GM21737 (cell line): ENCODE measurements at regions not wholly inside any gene's neighbourhood (a gene's known extent, or its start where the extent isn't known, plus 50 kb on each side); places are given as distances from the start of the nearest gene placed in this dataset.

Experiments
- ATAC-seq: cut with Tn5 transposase; IDR thresholded peaks from one replicate; pipeline ENCODE4 v1.9.1; 2021; ENCODE audit warnings: mild to moderate bottlenecking, moderate library complexity; ENCODE audit not compliant: unreplicated experiment

DNA sequence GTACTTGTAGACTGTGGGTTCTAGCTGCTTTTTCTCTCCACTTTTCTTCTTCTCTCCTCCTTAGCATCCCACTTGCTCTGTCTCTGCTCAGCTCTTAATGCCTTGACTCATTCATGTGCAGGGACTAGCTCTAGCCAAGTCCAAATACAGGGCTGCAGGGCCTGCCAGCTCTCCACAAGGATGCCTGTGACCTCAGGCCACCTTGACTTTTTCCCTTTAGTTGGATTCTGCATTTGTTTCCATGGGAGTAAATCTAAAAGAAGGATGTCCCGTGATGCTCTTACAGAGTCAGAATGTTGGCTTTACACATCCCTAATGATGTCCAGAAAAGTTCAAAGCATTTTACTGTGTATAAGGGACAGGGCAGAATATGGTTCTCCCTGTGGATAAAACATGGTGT lies 101.8 kb upstream of the PREP start:
- ATAC-seq = no peak

DNA sequence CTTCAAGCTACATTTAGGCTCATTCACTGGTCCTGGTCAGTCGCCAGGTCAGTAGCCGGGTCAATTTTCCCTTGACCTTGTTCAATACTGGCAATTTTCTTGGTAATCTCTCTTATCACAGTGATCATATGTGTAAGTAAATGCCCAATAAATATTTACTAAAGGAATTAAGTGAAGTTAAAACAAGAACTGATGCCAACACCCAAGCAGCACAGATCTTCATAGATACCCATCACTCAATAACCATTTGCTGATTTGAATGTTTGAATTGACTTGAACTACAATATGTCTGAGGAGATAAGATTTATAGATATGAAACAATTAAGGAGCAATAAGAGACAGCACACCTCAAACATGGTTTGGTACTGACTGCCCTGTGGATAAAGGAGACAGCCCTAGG lies 100.8 kb upstream of the PREP start:
- ATAC-seq = no peak

DNA sequence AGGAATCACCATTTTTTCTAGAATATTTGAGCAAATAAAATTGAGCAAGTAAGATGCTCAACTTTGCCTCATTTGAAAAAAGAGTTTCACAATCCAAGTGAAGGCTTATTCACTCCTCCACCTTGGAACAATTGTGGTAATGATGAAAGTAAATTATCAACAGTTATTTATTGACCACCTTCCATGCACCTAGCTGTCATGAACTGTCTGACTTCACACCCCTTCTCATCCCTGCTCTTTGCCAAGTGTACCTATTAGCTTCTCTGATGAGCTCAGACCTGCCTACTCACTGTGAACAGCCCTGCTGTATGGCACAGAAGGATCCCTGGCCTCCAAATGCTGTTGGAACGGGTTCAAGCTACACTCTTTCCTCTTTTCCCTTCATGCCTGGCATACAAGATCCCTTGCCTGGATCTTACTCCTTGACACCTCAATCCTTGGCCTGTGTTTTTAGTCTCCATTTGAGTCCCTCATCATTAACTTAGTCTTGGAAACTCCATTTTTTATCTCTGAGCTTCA lies 99.0 kb upstream of the PREP start:
- no peak for ATAC-seq

DNA sequence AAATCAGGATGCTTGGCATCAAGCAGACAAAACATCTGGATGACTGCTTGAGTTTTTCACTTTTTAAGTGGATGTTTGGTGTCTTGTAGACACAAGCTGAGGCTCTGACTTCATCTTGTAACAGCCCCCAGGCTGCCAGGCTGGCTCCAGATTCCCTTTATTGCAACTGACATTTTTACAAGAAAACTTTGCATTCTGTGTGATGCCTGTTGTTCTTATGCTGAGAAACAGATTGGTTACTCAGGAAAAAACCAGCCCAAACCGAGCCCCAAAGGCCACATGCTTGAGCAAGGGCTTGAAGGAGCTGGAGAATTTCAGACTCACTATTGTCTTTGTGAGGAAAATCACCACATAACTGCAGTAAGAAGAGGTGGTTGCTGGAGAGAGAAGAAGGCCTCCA lies 98.4 kb upstream of the PREP start:
- ATAC-seq = no peak

DNA sequence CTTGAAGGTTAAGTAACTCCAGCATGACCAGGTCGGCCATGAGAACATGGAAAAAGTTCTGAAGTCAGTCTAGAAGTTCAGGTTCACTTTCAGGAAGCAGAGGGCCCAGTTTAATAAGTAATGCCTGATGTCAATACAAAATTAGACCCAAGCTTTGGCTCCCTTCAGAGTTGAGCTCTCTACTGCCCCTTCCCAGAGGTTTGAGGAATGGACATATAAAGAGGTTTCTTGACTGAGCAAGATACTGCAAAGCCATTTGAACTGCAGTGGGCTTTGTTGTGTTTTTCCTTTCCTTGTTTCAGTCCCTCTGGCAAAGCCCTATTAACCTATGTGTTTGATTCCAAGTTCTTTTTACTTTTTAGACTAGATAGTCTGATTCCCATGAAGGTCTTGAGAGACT lies 97.8 kb upstream of the PREP start:
- no peak for ATAC-seq

DNA sequence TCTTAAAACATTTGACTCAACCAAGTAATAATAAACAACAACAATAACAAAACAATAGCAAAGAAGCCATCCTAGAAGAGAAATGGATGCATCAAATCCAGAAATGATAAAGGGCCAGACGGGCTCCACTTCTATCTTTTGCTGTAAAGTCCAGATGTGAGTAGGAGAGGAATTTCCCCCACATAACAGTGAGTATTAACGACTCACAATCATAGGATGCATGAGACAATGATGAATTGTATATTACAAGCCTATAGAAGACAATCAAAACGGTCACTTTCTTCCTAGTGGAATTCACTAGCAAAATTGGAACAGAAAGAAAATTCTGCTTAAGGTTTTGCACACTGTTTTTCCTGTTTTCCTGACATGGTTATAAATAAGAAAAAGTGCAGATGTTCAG lies 97.0 kb upstream of the PREP start:
- no peak for ATAC-seq

DNA sequence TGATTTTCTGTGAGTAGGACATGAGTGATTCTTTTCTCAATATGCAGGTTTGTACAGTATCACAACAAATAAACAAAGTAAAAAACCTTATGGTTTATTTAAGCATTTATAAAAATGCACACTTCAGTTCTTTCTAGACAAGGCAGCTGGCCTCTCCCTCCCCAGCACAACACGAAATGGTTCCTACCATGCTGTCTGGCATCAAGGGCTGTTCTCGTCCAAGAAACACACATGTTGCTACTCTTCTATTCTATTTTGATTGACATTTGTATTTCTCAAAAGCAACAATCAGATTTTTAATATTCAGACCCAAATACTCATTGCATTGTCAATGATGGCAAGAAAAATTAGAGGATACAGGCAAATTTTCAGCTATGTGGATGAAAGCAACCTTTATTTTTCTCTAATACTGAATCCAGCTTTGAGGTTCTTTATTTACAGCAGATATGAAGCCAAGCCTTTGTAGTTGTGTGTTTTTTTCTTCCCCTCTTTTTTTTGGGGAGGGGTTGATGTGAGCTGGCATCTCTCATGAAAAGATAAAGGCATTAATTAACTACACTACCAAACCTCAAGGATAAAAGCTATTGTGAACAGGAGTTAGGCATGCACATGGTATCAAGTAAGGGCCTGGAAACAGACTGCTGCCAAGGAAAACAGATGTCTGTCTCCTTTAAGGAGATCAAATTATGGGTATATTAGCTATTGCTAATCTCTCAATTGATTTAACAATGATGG lies 96.4 kb upstream of the PREP start:
- no peak for ATAC-seq

DNA sequence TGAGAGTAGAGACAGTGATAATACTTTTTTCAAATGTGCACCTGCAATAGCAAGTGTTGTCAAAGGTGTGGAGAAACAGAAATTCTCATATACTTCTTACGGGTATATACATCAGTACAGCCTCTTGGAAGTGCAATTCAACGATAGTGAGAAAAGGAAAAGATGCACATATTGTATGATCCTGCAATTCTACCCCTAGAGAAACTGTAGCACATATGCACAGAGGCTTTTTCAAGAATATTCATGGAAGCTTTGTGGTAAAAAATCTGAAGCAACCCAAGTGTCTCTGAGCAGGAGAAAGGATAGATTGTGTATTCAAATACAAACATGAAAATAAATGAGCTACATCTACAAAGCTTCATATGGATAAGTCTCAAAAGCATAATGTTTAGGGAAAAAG lies 94.7 kb upstream of the PREP start:
- ATAC-seq = no peak

DNA sequence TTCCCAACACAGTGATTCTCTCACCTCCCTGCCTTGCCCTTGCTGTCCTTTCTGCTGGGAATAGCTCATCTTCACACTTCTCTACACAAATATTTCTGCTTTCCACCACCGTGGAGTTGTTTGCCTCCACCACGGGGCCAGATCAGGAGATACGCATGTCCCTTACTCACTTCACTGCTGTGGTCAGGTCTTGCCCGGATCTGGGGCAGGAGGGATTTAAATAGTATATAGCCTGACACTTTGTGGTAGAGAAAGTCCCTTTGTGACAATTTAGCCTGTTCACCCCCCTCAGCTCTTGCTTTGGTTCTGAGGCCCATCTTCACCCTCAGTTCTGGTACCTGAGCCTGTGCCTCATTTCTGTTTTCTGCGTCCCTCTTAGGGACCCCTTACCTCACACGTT lies 92.6 kb upstream of the PREP start:
- no peak for ATAC-seq

DNA sequence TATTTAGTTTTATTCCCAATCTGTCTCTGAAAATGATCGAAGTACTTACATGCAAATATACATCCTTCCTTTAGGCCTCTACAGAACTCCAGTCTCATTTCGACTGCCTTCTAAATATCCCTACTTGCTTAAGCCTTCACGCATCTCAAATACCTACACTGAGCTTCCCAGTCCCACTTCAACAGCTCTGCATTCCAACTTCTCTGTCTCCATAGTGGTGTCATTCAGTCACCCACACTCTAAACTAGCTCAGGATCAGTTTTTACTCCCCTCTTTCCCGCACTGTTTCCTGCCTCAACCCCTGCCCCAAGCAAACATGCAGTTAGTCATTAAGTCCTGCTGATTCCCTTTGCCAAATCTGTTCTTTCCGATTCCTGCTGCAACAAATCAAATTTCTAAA lies 91.8 kb upstream of the PREP start:
- ATAC-seq = no peak

DNA sequence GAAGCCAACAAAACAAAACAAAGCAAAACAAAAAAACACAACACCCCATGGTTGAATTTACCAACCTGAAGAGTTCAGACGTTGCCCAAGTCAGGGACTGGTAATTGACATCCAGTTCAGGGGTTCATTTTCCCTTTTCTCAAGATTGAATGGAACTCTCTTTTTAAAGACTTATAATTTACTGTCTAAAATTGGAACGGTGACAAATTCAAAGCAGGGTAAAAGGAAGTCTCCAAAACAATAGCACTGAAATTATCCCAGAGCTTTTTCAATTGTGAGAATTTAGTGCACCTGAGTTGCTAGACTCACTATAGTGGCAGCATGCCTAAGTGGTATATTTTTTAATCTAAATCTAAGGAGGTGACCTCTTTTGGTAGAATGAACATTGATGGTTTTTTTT lies 90.9 kb upstream of the PREP start:
- ATAC-seq = peak; percentile 16

DNA sequence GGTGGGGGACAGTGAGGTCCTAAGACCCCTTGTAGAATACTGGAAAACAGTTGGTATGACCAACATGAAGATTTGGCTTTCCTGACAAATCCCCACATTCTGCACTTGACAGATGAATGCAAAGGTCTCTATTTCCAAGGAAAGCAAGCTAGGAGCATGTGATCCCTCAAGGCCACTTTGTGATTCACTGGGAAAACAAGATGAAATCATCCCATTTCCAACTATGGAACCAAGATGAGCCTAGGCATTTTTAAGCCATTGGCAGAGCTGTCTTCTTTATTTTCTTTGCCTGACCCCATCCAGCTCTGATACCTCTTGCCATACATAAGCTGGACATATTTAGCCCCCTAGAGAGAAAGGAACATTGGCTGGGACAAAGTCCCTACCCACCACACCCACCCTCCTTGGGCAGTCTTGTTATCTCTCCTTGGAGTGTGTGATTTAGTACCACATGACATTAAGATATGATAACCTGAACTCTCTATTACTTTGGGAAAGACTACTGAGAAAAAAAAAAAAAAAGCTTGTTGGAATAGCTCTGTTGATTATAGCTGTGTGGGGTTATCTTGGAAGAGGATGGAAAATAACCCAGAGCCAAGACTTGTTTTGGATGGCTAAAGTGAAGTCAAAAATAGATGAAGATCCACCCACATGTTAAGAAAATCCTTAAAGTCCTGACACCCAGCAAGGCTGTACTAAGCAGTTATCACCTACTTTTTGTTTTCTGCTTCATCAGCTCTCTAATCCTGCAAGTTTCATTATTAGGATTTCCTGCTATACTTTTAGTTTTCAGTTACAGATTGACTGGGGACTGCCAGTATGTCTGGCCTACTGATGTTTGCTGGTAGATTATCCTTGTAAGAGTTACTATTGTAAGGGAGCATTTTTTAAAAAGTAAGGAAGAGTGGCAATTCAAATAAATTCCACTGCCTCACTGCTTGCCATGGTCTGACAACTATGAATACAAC lies 90.1 kb upstream of the PREP start:
- ATAC-seq = peak; percentile 92

DNA sequence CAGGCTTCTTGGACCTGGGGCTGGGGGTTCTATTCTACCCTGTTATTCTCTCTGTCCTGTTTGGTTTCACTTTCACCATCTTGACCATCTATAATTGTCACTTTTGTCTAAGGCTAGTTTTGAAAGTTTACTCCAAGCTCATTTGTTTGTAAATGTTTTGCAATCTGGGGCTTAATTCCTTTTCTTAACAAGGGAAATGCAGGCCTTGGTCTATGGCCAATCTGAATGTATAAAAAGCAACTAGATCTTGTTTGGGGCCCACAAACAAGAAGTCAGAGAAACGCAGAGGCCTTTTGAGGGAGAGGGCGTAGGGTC lies 86.3 kb upstream of the PREP start:
- no peak for ATAC-seq

DNA sequence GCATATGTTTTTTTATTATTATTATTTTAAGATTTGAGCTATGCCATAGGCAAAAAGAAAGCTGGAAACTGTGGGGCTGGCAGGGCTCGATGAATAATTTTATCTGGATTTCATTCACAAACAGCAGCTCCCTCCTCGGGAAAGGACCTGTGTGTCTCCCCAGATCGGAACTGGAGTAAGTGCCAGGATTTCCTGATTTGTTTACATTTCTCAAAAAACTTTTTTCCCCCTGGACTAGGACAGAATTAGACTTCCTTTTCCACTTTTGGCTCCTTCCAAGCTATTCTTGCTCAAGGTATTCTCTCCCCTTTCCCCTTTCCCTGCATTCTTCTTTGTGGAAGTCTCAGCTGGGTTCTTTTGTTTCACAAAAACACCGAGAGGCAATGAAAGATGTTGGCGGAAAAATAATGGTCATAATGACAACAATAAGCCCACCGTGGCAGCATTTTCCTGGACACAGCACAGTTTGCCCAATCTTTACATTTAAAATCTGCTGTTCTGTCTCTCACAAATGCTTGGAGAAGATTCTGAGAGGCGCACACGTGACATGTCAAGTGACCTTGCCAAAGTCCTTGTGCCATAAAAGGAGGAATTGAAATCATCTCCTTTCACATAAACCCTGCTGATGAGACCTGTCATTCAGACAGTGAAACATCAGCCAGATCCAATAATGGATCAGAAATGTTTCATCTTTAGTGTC lies 85.8 kb upstream of the PREP start:
- no peak for ATAC-seq

DNA sequence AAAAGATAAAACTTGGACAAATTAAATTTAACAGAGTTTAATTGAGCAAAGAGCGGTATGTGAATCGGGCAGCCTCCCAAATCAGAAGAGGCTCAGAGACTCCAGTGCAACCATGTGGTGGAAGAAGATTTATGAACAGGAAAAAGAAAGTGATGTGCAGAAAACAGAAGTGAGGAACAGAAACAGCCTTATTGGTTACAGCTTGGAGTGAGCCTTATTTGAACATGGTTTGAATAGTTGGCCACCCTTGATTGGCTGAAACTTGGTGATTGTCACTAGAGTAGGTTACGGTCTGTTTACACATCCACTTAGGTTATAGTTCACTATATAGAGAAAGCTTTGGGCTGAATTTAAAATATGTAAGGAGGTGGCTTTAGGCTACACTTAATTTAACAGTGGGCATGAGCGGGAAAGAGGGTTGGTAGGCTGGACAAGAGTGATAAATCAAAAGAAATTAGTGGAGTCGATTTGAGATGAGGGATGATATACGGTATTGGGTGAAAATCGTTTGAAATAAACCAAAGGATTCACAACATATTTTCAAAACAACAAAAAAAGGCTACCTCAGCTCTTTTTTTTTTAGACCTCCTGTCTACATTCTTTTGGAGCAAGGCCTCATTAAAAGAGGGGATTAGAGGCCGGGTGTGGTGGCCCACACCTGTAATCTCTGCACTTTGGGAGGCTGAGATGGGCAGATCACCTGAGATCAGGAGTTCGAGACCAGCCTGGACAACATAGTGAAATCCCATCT lies 84.3 kb upstream of the PREP start:
- ATAC-seq = no peak

DNA sequence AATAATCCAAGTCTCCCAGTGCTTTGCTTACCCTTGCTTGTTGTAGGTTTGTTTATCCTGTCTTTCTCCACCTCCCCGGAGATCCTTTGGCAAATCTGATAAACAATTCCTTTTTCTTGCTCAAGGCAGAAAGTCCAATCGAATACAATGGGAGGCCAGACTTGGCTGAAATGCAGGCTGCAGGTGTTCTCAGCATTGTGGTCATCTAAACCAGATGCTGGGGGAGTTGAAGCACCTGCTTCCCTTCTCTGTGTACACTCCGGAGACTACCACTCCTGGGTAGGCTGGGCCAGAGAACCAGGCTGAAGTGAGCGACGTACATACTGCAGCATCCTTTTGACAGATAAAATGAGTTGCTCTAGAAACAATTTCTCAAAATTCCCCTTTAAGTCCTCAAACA lies 82.6 kb upstream of the PREP start:
- ATAC-seq = peak; percentile 54

DNA sequence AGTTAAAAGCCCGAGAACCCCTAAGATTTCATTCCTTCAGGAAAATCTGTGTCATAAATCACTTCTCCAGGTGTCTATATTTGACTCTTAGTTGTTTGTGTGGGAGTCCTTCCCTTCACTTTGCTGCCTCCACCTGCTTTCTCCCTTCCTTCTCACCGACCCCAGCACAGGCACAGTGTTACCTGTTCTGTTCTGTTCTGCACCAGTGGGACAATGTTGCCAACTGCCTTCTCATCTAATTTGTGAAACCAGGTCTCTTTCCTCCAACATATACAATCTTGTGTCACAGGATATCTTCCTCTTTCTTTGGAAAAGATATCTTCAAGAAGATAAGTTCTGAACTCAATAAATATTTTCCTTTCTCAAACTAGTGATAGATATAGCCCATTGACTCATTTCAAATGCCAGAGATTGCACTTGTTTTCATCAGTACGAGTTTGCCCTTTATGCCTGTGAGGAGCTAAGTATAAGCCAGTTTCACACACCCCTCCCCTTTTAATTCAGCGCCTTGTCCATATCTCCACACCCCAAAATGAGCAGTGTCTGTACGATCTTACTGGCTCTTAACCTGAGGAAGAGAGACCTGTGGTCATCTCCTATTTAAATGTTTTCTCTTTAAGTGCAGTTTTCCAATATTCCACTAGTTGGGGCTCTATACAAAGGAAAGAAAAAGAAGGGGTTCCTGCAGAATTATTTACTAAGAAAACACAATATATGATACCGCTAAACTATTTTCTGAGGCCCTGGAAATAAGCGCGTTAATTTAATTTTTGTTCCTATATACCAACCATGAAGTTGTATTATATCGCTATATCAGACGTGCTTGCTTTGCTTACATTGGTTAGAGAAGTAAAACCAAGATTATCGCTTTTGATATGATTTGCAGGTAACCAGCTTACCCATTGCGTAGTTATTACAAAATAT lies 81.6 kb upstream of the PREP start:
- peak; percentile 50 for ATAC-seq

DNA sequence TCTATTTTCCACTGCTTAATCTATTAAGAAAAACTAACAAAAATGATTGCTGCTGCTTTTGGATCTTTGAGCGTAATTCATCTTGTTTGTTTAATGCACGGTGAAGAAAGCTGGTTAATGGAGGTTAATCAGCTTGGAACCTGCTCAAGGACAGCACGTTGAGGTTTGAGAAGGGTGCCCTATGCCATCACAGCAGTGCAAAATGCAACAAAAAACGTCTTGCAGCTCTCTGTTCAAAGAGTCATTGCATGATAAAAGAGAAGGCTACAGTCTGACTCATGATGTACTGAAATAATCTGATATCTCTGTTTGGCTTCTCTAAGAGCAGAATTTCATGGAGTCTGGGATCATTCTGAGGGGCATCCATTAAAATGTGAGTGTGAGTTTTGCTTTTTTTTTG lies 80.6 kb upstream of the PREP start:
- no peak for ATAC-seq

DNA sequence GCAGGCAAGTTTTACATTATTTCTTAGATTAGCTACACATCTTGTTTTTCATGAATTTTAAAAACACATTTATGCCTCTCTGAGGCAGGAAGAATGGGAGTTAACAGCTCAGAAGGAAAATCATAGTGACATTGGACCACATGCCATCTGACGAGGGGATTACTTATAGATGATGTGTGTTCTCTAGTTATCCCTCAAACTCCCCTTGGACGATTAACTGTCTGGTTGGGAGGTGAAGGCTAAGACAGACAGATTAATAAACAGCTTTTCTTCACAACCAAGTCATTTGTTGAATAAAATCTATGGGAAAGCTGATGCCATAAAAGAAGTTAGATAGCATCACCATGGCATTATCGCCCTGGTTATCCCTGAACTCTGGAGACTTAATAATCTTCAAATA lies 80.0 kb upstream of the PREP start:
- ATAC-seq = no peak
